SKM-1 treated with dmso at 0.1 percent for 144 hours (cell line): ENCODE measurements at regions not wholly inside any gene's neighbourhood (a gene's known extent, or its start where the extent isn't known, plus 50 kb on each side); places are given as distances from the start of the nearest gene placed in this dataset.

Source experiments
- DNase-seq: peaks from one replicate; lab custom pipeline; 2025; ENCODE audit not compliant: unreplicated experiment; lab: John Stamatoyannopoulos, UW

- no peak for DNase-seq
Observed at GRCh38 chr7:94228223-94228622, 166.5 kb upstream of the COL1A2 start.

- no peak for DNase-seq
Observed at GRCh38 chr7:94228678-94229077, 166.0 kb upstream of the COL1A2 start.

GRCh38 chr7:94231305-94231704, 163.4 kb upstream of the COL1A2 start:
- DNase-seq = no peak

GRCh38 chr7:94236960-94237359, 157.7 kb upstream of the COL1A2 start:
- DNase-seq = no peak

- DNase-seq = no peak
Observed at GRCh38 chr7:94237417-94237816, 157.3 kb upstream of the COL1A2 start.

- DNase-seq = peak; percentile 20
Observed at GRCh38 chr7:94239661-94240234, 154.9 kb upstream of the COL1A2 start.

- DNase-seq = no peak
Observed at GRCh38 chr7:94240902-94241301, 153.8 kb upstream of the COL1A2 start.

GRCh38 chr7:94241402-94241925, 153.2 kb upstream of the COL1A2 start:
- DNase-seq = no peak

- DNase-seq = no peak
Observed at GRCh38 chr7:94243066-94243711, 151.5 kb upstream of the COL1A2 start.

- no peak for DNase-seq
Observed at GRCh38 chr7:94244760-94245159, 149.9 kb upstream of the COL1A2 start.

GRCh38 chr7:94245500-94245899, 149.2 kb upstream of the COL1A2 start:
- DNase-seq = no peak

GRCh38 chr7:94247970-94248369, 146.7 kb upstream of the COL1A2 start:
- DNase-seq = no peak

GRCh38 chr7:94249631-94250030, 145.1 kb upstream of the COL1A2 start:
- DNase-seq = no peak

- no peak for DNase-seq
Observed at GRCh38 chr7:94250124-94250523, 144.6 kb upstream of the COL1A2 start.

GRCh38 chr7:94250987-94251386, 143.7 kb upstream of the COL1A2 start:
- no peak for DNase-seq

GRCh38 chr7:94252124-94252523, 142.6 kb upstream of the COL1A2 start:
- no peak for DNase-seq

- DNase-seq = no peak
Observed at GRCh38 chr7:94252971-94253370, 141.7 kb upstream of the COL1A2 start.

- no peak for DNase-seq
Observed at GRCh38 chr7:94253686-94254085, 141.0 kb upstream of the COL1A2 start.

GRCh38 chr7:94258418-94259300, 136.0 kb upstream of the COL1A2 start:
- DNase-seq = no peak

GRCh38 chr7:94261067-94261466, 133.6 kb upstream of the COL1A2 start:
- DNase-seq = no peak

GRCh38 chr7:94264756-94265155, 129.9 kb upstream of the COL1A2 start:
- no peak for DNase-seq

- DNase-seq = no peak
Observed at GRCh38 chr7:94265456-94265855, 129.2 kb upstream of the COL1A2 start.
